ENCODE measurements at regions not wholly inside any gene's neighbourhood (a gene's known extent, or its start where the extent isn't known, plus 50 kb on each side); places are given as distances from the start of the nearest gene placed in this dataset.

DNA sequence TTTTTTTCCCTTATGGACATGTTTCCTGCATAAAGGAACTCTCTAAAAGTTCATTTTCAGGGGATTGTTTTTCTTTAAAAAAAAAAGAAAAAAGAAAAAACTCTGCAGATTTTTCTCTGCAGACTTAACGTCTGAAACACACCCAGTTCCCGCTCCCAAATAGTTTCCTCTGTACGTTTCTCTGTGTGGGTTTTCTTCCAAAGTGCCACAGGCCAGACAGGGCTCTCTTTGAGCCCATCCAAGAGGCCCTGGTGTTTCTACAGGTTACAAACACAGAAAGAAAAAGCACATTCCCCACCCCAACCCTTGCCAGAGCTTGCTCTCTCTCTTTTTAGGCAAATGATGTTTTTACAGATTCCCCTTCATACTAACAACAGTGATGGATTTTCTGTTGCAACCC lies 258.6 kb downstream of the FNDC1 start:
- no peak overlapping the region for H3K4me3 ChIP-seq
- no peaks in the 10 kb centered on the region for H3K4me1 ChIP-seq
- no peak for DNase-seq
- H3K27me3 ChIP-seq = no peaks in the 10 kb centered on the region
- H3K27ac ChIP-seq = no peak overlapping the region
- H3K36me3 ChIP-seq = no peaks in the 10 kb centered on the region
- H3K9me3 ChIP-seq = peaks cover 0 to 5% (median 0%) of the 10 kb centered on the region in 4 donors
- TF ChIP-seq, protein P1, sequence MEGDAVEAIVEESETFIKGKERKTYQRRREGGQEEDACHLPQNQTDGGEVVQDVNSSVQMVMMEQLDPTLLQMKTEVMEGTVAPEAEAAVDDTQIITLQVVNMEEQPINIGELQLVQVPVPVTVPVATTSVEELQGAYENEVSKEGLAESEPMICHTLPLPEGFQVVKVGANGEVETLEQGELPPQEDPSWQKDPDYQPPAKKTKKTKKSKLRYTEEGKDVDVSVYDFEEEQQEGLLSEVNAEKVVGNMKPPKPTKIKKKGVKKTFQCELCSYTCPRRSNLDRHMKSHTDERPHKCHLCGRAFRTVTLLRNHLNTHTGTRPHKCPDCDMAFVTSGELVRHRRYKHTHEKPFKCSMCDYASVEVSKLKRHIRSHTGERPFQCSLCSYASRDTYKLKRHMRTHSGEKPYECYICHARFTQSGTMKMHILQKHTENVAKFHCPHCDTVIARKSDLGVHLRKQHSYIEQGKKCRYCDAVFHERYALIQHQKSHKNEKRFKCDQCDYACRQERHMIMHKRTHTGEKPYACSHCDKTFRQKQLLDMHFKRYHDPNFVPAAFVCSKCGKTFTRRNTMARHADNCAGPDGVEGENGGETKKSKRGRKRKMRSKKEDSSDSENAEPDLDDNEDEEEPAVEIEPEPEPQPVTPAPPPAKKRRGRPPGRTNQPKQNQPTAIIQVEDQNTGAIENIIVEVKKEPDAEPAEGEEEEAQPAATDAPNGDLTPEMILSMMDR (IDR thresholded peaks at IDR 0.05) = no peak
- no peak for TF ChIP-seq POLR2A (IDR thresholded peaks at IDR 0.05)

DNA sequence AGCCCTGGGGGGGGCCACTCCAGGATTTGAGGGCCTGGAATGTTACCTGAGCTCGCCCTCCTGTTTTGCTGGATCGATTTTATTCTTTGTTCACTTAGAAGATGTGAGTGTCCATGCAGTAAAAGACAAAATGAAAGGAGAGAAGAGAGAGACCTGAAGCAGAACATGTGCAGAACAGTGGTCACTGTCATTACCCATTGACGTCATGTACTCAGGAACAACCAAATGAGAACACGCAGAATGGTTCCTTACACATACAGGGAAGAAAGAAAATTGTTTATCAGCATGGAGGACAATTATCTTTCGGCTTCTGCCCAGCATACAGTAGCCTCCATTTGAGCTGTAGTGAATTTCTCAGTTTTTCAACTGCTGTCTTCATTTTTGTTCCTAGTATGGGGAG lies 258.1 kb downstream of the FNDC1 start:
- no peaks in the 10 kb centered on the region for H3K4me1 ChIP-seq
- no peak overlapping the region for H3K4me3 ChIP-seq
- peaks cover 0 to 5% (median 0%) of the 10 kb centered on the region in 4 donors for H3K9me3 ChIP-seq
- DNase-seq = no peak
- no peak for TF ChIP-seq POLR2A (IDR thresholded peaks at IDR 0.05)
- TF ChIP-seq, protein P1 (IDR thresholded peaks at IDR 0.05) = no peak
- H3K36me3 ChIP-seq = no peaks in the 10 kb centered on the region
- no peaks in the 10 kb centered on the region for H3K27me3 ChIP-seq
- no peak overlapping the region for H3K27ac ChIP-seq

DNA sequence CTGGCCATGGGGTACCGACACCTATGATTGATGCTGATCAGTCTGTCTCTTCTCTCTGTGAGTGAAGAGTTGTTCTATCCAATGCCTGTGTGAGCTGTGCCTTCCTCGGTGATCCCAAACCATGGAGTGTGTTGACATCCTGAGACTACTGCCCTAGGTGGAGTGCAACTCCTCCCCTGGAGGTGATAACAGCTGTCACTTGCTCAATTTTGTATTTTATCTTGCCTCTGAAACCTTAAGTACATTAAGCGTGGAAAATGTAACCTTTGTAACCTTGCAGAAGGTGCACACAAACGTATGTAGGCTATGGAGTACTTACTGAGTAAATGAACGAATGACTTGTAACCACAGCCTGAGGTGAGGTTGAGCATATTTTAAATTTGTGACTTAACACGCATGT lies 256.2 kb downstream of the FNDC1 start:
- Histone ChIP-seq H3K4me1 (no peaks in the 10 kb centered on the region), H3K4me3 (no peak overlapping the region), H3K36me3 (no peaks in the 10 kb centered on the region), H3K9me3 (no peaks in the 10 kb centered on the region), H3K27me3 (no peaks in the 10 kb centered on the region), H3K27ac (no peak overlapping the region)
- no peak for TF ChIP-seq POLR2A (IDR thresholded peaks at IDR 0.05)
- TF ChIP-seq, protein P1 (IDR thresholded peaks at IDR 0.05) = no peak
- DNase-seq = no peak

DNA sequence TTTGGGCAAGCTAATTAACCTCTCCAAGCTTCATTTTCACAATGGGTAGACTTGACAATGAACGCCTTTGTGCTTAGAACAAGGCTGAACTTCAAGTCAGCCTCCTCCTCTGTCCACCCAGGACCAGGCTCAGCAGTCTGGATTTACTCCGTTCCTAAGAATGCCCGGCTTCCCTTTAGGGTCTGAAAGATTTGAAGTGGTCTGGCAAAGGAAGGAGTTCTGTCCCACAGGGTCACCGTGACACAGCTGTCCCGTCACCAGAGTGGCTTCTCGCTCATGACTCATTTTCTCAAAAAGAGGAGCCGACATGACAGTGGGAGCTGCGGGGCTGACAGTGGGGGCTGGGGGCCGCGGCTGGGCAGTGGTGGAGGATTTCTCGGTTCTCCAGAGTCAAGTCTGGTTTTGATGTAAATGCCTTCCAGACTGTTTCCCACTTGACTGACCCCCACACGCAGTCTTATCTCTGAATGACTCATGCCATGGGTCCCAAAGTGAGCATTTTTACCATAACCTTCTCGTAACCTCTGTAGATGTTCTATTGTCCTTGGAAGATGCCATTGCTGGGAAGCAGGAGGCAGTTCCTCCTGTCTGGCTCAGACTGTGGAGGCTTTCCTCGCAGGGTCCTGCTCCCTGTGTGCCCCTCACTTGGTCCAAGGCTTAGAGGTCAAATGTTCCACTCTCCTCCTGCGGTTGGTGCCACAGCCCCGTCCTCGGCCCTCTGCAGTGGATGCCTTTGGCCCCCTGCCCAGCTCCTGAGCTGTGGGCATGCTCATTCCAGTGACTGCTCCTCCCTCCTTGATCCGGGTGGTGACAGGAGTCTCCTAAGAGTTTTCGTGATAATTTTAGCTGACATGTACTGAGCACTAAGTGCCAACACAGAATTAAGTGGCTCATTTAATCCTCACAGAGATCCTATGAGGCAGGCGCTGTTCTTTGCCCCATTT lies 253.1 kb downstream of the FNDC1 start:
- H3K9me3 ChIP-seq = no peaks in the 10 kb centered on the region
- no peak for DNase-seq
- H3K27me3 ChIP-seq = no peaks in the 10 kb centered on the region
- TF ChIP-seq POLR2A (IDR thresholded peaks at IDR 0.05) = no peak
- TF ChIP-seq, protein P1 (IDR thresholded peaks at IDR 0.05) = no peak
- H3K27ac ChIP-seq = no peak overlapping the region
- no peaks in the 10 kb centered on the region for H3K36me3 ChIP-seq
- no peaks in the 10 kb centered on the region for H3K4me1 ChIP-seq
- H3K4me3 ChIP-seq = no peak overlapping the region

DNA sequence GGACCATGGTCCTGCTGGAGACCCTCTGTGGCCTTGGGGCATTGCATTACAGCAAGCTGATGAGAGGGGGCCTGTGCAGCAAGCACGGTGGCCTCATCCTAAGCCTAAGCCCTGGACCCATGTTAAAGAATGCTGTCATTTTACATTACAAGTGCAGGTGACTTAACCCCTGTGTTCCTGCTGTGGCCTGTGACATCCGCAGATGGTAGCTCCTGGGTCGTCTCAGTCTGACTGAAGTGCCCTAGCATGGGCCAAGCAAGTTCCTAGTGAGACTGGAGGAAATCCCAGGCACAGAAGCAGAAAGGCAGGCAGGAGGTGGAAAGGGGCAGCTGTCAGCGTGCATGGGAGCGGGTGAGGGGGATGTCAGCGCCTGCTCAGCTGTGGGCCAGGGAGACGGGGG lies 252.4 kb downstream of the FNDC1 start:
- no peaks in the 10 kb centered on the region for H3K4me1 ChIP-seq

More for the DNA sequence above, 252.4 kb downstream of the FNDC1 start:
- Histone ChIP-seq H3K27ac (no peak overlapping the region), H3K36me3 (no peaks in the 10 kb centered on the region), H3K9me3 (no peaks in the 10 kb centered on the region), H3K4me3 (no peak overlapping the region), H3K27me3 (no peaks in the 10 kb centered on the region)
- DNase-seq = no peak
- TF ChIP-seq POLR2A (IDR thresholded peaks at IDR 0.05) = no peak
- TF ChIP-seq, protein P1 (IDR thresholded peaks at IDR 0.05) = no peak
